Osteoblast (primary cell): ENCODE measurements at regions not wholly inside any gene's neighbourhood (a gene's known extent, or its start where the extent isn't known, plus 50 kb on each side); places are given as distances from the start of the nearest gene placed in this dataset.

Experiments used
- DNase-seq: peaks from one replicate; pipeline ENCODE4 v3.0.0; 2011; ENCODE audit warnings: low spot score, mixed read lengths; ENCODE audit not compliant: insufficient read length; ENCODE audit errors: missing footprints
- H2AFZ ChIP-seq: 2 replicates; pipeline ENCODE4 v1.6.0; 2011; ENCODE audit warnings: mild to moderate bottlenecking, low read length
- H3K27ac ChIP-seq: 2 replicates; pipeline ENCODE4 v1.5.1; 2011; ENCODE audit warnings: mild to moderate bottlenecking, low read depth, low read length, moderate library complexity
- H3K27me3 ChIP-seq: 2 replicates; pipeline ENCODE4 v1.6.0; 2012; ENCODE audit warnings: mild to moderate bottlenecking, control low read depth, inconsistent platforms, low read length, moderate library complexity; ENCODE audit not compliant: insufficient read depth
- H3K36me3 ChIP-seq: 2 replicates; pipeline ENCODE4 v1.5.1; 2011; ENCODE audit warnings: mild to moderate bottlenecking, low read length, control low read depth, moderate library complexity; ENCODE audit not compliant: insufficient read depth
- H3K4me1 ChIP-seq: 2 replicates; pipeline ENCODE4 v1.5.1; 2011; ENCODE audit warnings: mild to moderate bottlenecking, low read length, control low read depth, moderate library complexity; ENCODE audit not compliant: insufficient read depth
- H3K4me2 ChIP-seq: 2 replicates; pipeline ENCODE4 v1.6.0; 2011; ENCODE audit warnings: mild to moderate bottlenecking, low read length; ENCODE audit not compliant: insufficient read depth
- H3K4me3 ChIP-seq: fragments of 200-600 bp; sonication (generic); 3 replicates; pipeline ENCODE4 v1.5.1; 2012; ENCODE audit warnings: mild to moderate bottlenecking, low read length, inconsistent platforms; ENCODE audit not compliant: insufficient read depth
- H3K79me2 ChIP-seq: 2 replicates; pipeline ENCODE4 v1.6.0; 2012; ENCODE audit warnings: mild to moderate bottlenecking, low read length, control low read depth, inconsistent platforms; ENCODE audit not compliant: insufficient read depth
- H3K9me3 ChIP-seq: 2 replicates; pipeline ENCODE4 v1.5.1; 2011; ENCODE audit warnings: low read depth, low read length, control low read depth
- H4K20me1 ChIP-seq: 2 replicates; pipeline ENCODE4 v1.6.0; 2012; ENCODE audit warnings: mild to moderate bottlenecking, low read length, control low read depth; ENCODE audit not compliant: insufficient read depth
- CTCF ChIP-seq: IDR thresholded peaks from 2 replicates; pipeline ENCODE4 v1.5.1; 2011; ENCODE audit warnings: mild to moderate bottlenecking, low read depth, low read length, moderate library complexity; ENCODE audit errors: extremely low read depth

- no peaks in the 10 kb centered on the region for H4K20me1 ChIP-seq
- no peaks in the 10 kb centered on the region for H3K36me3 ChIP-seq
- H3K27me3 ChIP-seq, result no peaks in the 10 kb centered on the region
- H3K79me2 ChIP-seq, result no peaks in the 10 kb centered on the region
- no peak overlapping the region for H3K4me2 ChIP-seq
- no peak overlapping the region for H2AFZ ChIP-seq
- no peaks in the 10 kb centered on the region for H3K4me1 ChIP-seq
- DNase-seq, result no peak
- peaks cover 3% of the 10 kb centered on the region for H3K9me3 ChIP-seq
- no peak for TF ChIP-seq CTCF
- no peak overlapping the region for H3K27ac ChIP-seq
- H3K4me3 ChIP-seq, result no peak overlapping the region
Observed at GRCh38 chr14:82911930-82912329, 1378.3 kb upstream of the SEL1L start.

- Histone ChIP-seq H3K27ac (no peak overlapping the region), H3K4me3 (no peak overlapping the region), H2AFZ (no peak overlapping the region), H3K36me3 (no peaks in the 10 kb centered on the region), H3K4me2 (no peak overlapping the region), H4K20me1 (no peaks in the 10 kb centered on the region), H3K27me3 (no peaks in the 10 kb centered on the region), H3K9me3 (peaks cover 3% of the 10 kb centered on the region), H3K79me2 (no peaks in the 10 kb centered on the region), H3K4me1 (no peaks in the 10 kb centered on the region)
- DNase-seq, result no peak
- no peak for TF ChIP-seq CTCF
Observed at GRCh38 chr14:82913396-82913795, 1379.7 kb upstream of the SEL1L start.

- H3K36me3 ChIP-seq, result no peaks in the 10 kb centered on the region
- no peak overlapping the region for H3K4me3 ChIP-seq
- no peaks in the 10 kb centered on the region for H3K79me2 ChIP-seq
- DNase-seq, result no peak
- H3K4me2 ChIP-seq, result no peak overlapping the region
- H3K9me3 ChIP-seq, result no peaks in the 10 kb centered on the region
- H3K27me3 ChIP-seq, result no peaks in the 10 kb centered on the region
- no peak overlapping the region for H2AFZ ChIP-seq
- H3K27ac ChIP-seq, result no peak overlapping the region
- no peaks in the 10 kb centered on the region for H3K4me1 ChIP-seq
- H4K20me1 ChIP-seq, result no peaks in the 10 kb centered on the region
- TF ChIP-seq CTCF, result no peak
Observed at GRCh38 chr14:82915381-82915780, 1381.7 kb upstream of the SEL1L start.

- Histone ChIP-seq H3K36me3 (no peaks in the 10 kb centered on the region), H3K9me3 (no peaks in the 10 kb centered on the region), H3K27ac (no peak overlapping the region), H3K79me2 (no peaks in the 10 kb centered on the region), H3K4me1 (no peaks in the 10 kb centered on the region), H2AFZ (no peak overlapping the region), H3K4me2 (no peak overlapping the region), H4K20me1 (no peaks in the 10 kb centered on the region), H3K4me3 (no peak overlapping the region), H3K27me3 (no peaks in the 10 kb centered on the region)
- DNase-seq, result no peak
- TF ChIP-seq CTCF, result no peak
Observed at GRCh38 chr14:82935691-82936090, 1402.0 kb upstream of the SEL1L start.
